MM.1S (cell line): ENCODE measurements at regions not wholly inside any gene's neighbourhood (a gene's known extent, or its start where the extent isn't known, plus 50 kb on each side); places are given as distances from the start of the nearest gene placed in this dataset.

ENCODE experiments used
- DNase-seq: peaks from one replicate; pipeline ENCODE4 v3.0.0-alpha.2; 2015
- H2AFZ ChIP-seq: fragments of 300-600 bp; sonication (generic); 2 replicates; pipeline ENCODE4 v1.6.0; 2016; ENCODE audit warnings: antibody characterized with exemption, low read length
- H3F3A ChIP-seq: fragments of 300-600 bp; sonication (generic); 2 replicates; pipeline ENCODE4 v1.6.1; 2016; ENCODE audit warnings: mild to moderate bottlenecking, antibody characterized with exemption, low read length, moderate library complexity, mixed read lengths; ENCODE audit not compliant: insufficient read depth
- H3K27ac ChIP-seq: fragments of 300-600 bp; sonication (generic); 2 replicates; pipeline ENCODE4 v1.5.1; 2016; ENCODE audit warnings: mild to moderate bottlenecking, low read length
- H3K27me3 ChIP-seq: fragments of 300-600 bp; sonication (generic); replicated peaks from 2 replicates; pipeline ENCODE4 v1.6.0; 2016; ENCODE audit warnings: low read length; ENCODE audit not compliant: insufficient read depth
- H3K36me3 ChIP-seq: fragments of 300-600 bp; sonication (generic); replicated peaks from 2 replicates; pipeline ENCODE4 v1.6.1; 2016; ENCODE audit warnings: mild to moderate bottlenecking, low read length, mixed read lengths; ENCODE audit not compliant: insufficient read depth
- H3K4me1 ChIP-seq: fragments of 300-600 bp; sonication (generic); 2 replicates; pipeline ENCODE4 v1.6.1; 2016; ENCODE audit warnings: low read length, mixed read lengths
- H3K4me2 ChIP-seq: fragments of 300-600 bp; sonication (generic); 2 replicates; pipeline ENCODE4 v1.6.0; 2016; ENCODE audit warnings: low read depth, low read length
- H3K4me3 ChIP-seq: fragments of 300-600 bp; sonication (generic); 2 replicates; pipeline ENCODE4 v1.5.1; 2016; ENCODE audit warnings: low read length, mixed read lengths
- H3K79me2 ChIP-seq: fragments of 300-600 bp; sonication (generic); 2 replicates; pipeline ENCODE4 v1.6.1; 2016; ENCODE audit warnings: mixed run types, low read length, mixed read lengths
- H3K9ac ChIP-seq: fragments of 300-600 bp; sonication (generic); 2 replicates; pipeline ENCODE4 v1.6.1; 2016; ENCODE audit warnings: low read length, mixed read lengths
- H3K9me2 ChIP-seq: fragments of 300-600 bp; sonication (generic); replicated peaks from 2 replicates; pipeline ENCODE4 v1.6.1; 2016; ENCODE audit warnings: mild to moderate bottlenecking, low read length, mixed read lengths; ENCODE audit not compliant: insufficient read depth
- H3K9me3 ChIP-seq: fragments of 300-600 bp; sonication (generic); replicated peaks from 2 replicates; pipeline ENCODE4 v1.6.1; 2016; ENCODE audit warnings: mild to moderate bottlenecking, low read length, mixed read lengths; ENCODE audit not compliant: insufficient read depth
- H4K20me1 ChIP-seq: fragments of 300-600 bp; sonication (generic); 2 replicates; pipeline ENCODE4 v1.6.1; 2016; ENCODE audit warnings: mild to moderate bottlenecking, low read length, moderate library complexity, mixed read lengths; ENCODE audit not compliant: insufficient read depth
- EZH2 ChIP-seq: fragments of 300-600 bp; sonication (generic); optimal IDR thresholded peaks from 2 replicates; pipeline ENCODE3; 2017; ENCODE audit warnings: low read depth, mild to moderate bottlenecking, antibody characterized with exemption, low read length, mixed read lengths
- EZH2phosphoT487 ChIP-seq: fragments of 300-600 bp; sonication (generic); IDR thresholded peaks from 2 replicates; pipeline ENCODE4 v1.6.1; 2018; ENCODE audit warnings: antibody characterized with exemption, low read length
- TF ChIP-seq, protein P1 (sequence below): fragments of 300-600 bp; sonication (generic); IDR thresholded peaks from 2 replicates; pipeline ENCODE4 v1.5.1; 2016; ENCODE audit warnings: antibody characterized with exemption, low read length, mixed read lengths

DNA sequence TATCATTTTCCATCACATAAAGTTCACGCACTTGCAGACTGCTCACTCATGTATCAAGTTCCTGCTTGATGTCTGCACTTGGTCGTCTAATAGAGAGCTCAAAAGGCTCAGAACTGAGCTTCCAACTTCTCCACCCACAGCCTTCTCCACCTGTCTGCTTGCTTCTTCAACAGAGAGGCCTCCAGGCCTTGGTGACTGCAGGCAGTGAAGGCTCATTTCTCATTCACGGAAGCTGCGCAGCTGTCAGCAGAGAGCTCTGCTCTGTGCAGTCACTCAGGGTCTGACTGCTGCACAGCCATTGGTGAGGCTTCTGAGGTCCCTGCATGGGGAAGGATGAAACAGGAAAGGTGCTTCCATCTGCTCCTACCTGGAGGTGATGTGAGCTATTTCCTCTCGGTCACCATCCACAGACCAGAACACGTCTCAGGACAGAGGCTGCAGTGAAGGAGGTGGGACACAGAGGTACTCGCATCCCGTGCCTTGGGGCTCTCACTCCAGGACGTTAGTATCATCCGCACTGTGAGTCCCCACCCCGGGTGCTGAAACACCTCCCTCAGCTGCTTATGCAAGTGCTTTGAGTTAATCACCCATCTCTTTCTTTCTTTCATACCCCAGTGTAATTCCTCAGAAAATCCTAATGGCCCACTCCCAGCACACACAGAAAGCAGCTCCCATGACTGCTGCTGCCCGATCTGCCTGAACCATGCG is 126.2 kb downstream of the TMEM18 start:
- Histone ChIP-seq H4K20me1 (no peaks in the 10 kb centered on the region), H3K79me2 (no peaks in the 10 kb centered on the region), H3K9ac (no peak overlapping the region), H3K4me2 (no peak overlapping the region), H3K27me3 (no peaks in the 10 kb centered on the region), H3F3A (no peaks in the 10 kb centered on the region), H3K36me3 (no peaks in the 10 kb centered on the region), H3K4me3 (no peak overlapping the region), H3K27ac (no peak overlapping the region), H3K4me1 (no peaks in the 10 kb centered on the region), H3K9me2 (no peaks in the 10 kb centered on the region), H2AFZ (no peak overlapping the region), H3K9me3 (no peaks in the 10 kb centered on the region)
- TF ChIP-seq EZH2 (no peak), EZH2phosphoT487 (no peak)
- TF ChIP-seq, protein P1, sequence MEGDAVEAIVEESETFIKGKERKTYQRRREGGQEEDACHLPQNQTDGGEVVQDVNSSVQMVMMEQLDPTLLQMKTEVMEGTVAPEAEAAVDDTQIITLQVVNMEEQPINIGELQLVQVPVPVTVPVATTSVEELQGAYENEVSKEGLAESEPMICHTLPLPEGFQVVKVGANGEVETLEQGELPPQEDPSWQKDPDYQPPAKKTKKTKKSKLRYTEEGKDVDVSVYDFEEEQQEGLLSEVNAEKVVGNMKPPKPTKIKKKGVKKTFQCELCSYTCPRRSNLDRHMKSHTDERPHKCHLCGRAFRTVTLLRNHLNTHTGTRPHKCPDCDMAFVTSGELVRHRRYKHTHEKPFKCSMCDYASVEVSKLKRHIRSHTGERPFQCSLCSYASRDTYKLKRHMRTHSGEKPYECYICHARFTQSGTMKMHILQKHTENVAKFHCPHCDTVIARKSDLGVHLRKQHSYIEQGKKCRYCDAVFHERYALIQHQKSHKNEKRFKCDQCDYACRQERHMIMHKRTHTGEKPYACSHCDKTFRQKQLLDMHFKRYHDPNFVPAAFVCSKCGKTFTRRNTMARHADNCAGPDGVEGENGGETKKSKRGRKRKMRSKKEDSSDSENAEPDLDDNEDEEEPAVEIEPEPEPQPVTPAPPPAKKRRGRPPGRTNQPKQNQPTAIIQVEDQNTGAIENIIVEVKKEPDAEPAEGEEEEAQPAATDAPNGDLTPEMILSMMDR = no peak
- DNase-seq = no peak

DNA sequence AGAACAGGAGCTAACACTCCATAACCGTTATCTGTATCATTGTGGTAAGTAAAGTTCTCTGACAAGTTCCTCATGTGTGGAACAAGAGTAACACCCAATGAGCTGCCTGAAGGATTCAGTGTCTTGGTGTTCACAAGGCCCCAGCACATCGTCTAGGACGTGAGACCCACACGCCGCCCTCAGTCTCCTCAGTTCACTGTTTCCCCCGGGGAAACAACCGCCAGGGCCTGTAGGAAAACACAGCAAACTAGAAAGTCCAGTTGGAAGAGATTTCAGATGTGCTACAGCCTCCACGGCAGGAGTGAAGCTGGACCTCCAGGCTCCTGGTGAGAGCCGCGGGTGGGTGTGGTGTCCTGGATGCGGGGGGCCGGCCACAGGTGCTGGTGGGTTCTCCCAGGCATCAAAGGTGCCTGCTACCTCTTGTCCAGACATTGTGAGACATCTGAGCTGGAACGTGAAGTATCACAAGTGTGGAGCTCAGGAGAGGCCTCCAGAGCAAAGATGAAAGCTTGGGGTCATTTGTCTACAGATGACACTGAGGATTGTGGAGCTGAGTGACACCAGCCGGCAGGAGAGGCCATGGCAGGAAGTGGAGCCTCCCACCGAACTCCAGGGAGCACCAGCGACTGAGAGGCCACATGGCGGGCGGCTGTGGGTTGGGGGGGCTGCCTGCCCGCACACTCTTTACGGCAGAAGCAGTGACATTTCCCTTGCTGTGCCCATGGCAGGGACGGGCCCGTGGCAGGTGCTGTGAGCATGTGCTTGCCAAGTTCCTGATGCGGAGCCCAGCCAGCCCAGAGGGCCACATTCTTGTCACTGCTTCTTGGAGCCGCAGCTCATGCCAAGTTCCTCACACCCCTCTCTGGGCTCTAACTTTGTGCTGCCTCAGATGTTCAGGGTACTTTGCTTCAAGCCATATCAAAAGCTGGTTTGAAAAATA is 131.2 kb downstream of the TMEM18 start:
- no peak for TF ChIP-seq EZH2phosphoT487
- TF ChIP-seq, protein P1 = no peak
- Histone ChIP-seq H3K79me2 (no peaks in the 10 kb centered on the region), H3K9me2 (no peaks in the 10 kb centered on the region), H4K20me1 (no peaks in the 10 kb centered on the region), H3K4me2 (no peak overlapping the region), H3K4me1 (no peaks in the 10 kb centered on the region), H3K27ac (no peak overlapping the region), H3K4me3 (no peak overlapping the region), H3F3A (no peaks in the 10 kb centered on the region), H3K9me3 (no peaks in the 10 kb centered on the region), H3K36me3 (no peaks in the 10 kb centered on the region), H3K27me3 (no peaks in the 10 kb centered on the region), H3K9ac (no peak overlapping the region), H2AFZ (no peak overlapping the region)
- no peak for DNase-seq

- no peak overlapping the region for H3K4me2 ChIP-seq
These were observed 132.0 kb downstream of the TMEM18 start for GRCh38 chr2:545228-545627.

More at GRCh38 chr2:545228-545627, 132.0 kb downstream of the TMEM18 start:
- H3K27ac ChIP-seq = no peak overlapping the region
- no peaks in the 10 kb centered on the region for H3K4me1 ChIP-seq
- H3K9ac ChIP-seq = no peak overlapping the region
- H2AFZ ChIP-seq = no peak overlapping the region
- H3K9me3 ChIP-seq = no peaks in the 10 kb centered on the region
- no peak for TF ChIP-seq EZH2phosphoT487
- TF ChIP-seq, protein P1 = no peak
- no peak for TF ChIP-seq EZH2
- H3K27me3 ChIP-seq = no peaks in the 10 kb centered on the region
- no peaks in the 10 kb centered on the region for H3K79me2 ChIP-seq
- H3F3A ChIP-seq = no peaks in the 10 kb centered on the region
- DNase-seq = no peak
- no peaks in the 10 kb centered on the region for H3K36me3 ChIP-seq
- H3K9me2 ChIP-seq = no peaks in the 10 kb centered on the region
- no peak overlapping the region for H3K4me3 ChIP-seq
- no peaks in the 10 kb centered on the region for H4K20me1 ChIP-seq
